AG10803 (cell line): ENCODE measurements at regions not wholly inside any gene's neighbourhood (a gene's known extent, or its start where the extent isn't known, plus 50 kb on each side); places are given as distances from the start of the nearest gene placed in this dataset.

Source experiments
- DNase-seq: peaks from one replicate; pipeline ENCODE4 v3.0.0; 2010; ENCODE audit warnings: low read depth
- H3K4me3 ChIP-seq: 2 replicates; pipeline ENCODE4 v1.5.1; 2011; ENCODE audit warnings: mild to moderate bottlenecking, low read length, control low read depth
- TF ChIP-seq, protein P1 (sequence below): conservative IDR thresholded peaks from 2 replicates; pipeline ENCODE4 v1.5.1; 2011; ENCODE audit warnings: mild to moderate bottlenecking, low read length, control low read depth, inconsistent platforms

DNA sequence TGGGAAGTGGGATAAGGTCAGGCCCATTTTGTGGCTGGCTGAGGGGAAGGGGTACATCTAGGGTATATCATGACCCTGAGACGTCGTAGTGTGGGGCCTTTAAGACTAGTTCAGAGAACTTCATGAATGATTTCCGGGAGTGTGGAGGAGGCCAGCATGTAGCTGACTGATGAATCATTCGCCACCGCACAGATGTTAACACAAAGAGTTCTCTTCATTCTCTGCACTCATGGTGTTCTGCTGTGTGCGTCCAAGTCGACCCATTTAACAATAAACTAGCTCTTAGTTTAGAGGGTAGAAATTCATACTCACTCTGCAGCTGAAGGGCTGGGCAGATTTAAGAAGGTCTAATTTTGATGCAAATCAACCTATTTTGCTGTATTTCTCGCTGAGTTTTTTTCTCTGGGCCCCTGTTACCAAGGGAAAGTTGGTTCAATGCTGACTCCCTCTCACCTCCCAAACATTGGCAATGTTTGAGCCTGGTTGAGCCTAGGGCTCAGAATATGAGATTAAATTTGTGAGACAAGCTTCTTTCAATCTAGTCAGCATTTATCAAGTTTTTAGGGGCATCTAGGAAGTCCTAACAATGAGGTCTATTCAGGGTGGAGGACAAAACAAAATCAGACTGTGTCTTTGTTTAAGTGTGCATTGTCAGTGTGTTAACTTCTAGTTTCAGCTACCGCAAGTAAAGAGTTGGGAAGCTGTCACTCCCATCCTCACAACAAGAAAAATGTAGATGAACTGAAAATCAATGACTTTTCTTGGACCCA, 106.8 kb upstream of the CBLN4 start:
- H3K4me3 ChIP-seq = no peak overlapping the region
- DNase-seq = no peak
- TF ChIP-seq, protein P1, sequence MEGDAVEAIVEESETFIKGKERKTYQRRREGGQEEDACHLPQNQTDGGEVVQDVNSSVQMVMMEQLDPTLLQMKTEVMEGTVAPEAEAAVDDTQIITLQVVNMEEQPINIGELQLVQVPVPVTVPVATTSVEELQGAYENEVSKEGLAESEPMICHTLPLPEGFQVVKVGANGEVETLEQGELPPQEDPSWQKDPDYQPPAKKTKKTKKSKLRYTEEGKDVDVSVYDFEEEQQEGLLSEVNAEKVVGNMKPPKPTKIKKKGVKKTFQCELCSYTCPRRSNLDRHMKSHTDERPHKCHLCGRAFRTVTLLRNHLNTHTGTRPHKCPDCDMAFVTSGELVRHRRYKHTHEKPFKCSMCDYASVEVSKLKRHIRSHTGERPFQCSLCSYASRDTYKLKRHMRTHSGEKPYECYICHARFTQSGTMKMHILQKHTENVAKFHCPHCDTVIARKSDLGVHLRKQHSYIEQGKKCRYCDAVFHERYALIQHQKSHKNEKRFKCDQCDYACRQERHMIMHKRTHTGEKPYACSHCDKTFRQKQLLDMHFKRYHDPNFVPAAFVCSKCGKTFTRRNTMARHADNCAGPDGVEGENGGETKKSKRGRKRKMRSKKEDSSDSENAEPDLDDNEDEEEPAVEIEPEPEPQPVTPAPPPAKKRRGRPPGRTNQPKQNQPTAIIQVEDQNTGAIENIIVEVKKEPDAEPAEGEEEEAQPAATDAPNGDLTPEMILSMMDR = no peak

DNA sequence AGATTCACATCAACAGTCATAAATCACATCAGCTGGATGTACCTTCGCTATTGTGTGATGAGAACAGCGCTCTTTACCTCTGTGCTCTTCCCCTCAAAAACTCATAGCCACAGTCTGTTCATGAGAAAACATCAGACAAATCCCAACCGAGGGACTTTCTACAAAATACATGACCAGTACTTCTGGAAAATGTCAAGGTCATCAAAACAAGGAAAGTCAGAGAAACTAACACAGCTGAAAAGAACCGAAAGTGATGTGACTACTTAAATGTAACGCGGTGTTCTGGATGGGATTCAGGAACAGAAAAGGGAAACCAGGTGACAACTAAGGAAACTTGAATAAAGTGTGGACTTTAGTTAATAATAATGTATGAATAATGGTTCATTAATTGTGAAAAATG, 112.0 kb upstream of the CBLN4 start:
- no peak for DNase-seq
- H3K4me3 ChIP-seq = no peak overlapping the region
- TF ChIP-seq, protein P1 = no peak

DNA sequence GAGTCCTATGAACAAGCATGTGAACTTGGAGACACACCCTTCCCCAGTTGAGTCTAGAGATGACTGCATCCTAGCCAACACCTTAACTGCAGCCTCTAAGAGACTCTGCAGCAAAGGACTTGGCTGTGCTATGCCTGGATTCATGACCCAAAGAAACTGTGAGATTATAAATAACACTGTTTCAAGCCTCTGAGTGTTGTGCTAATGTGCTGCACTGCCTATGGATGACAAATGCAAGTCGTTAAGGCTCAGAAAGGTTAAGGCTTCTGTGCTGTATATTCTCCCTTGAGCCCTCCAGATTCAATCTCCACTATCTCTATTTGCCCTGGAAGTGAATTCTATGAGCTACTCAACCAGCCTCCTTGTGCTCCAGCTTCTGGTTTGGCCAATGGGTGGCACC, 116.5 kb upstream of the CBLN4 start:
- DNase-seq = no peak
- TF ChIP-seq, protein P1 = no peak
- H3K4me3 ChIP-seq = no peak overlapping the region

DNA sequence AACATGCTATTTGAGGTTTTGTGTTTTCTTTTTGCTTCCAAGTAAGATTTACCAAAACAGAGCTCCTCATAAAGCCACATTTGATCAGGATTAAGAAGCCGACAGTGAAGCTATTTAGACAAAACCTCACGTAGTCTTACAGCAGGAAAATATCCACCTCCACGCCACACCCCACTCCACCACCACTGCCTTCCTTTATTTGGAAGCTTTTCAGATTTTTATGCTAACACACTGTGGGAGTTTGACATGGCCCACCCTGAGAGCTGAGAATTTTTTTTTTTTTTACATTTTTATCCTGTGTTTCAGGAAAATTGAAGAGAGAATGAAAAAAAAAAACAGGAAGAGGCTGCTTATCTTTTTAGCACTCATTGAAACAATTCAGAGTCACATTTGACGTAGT, 104.8 kb upstream of the MC3R start:
- TF ChIP-seq, protein P1 = no peak
- no peak overlapping the region for H3K4me3 ChIP-seq
- no peak for DNase-seq

DNA sequence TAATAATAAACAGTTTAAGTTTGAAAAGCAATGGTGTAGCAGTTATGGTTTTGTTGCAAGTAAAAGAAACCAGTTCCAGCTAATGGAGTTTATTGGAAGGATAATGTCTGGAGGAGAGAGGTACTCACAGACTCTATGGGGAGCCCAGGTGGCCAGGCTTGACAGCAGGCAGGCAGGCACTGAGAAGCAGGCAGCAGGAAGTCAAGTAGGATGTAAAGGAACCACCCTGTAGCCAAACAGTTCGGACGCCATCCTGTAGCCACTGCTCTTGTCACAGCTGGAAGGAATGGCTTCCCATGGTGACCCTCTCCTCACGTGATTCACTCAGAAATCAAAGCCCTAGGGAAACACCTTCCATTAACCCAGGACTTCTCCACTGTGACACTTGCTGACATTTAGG, 96.7 kb upstream of the MC3R start:
- H3K4me3 ChIP-seq = no peak overlapping the region
- TF ChIP-seq, protein P1 = no peak
- DNase-seq = no peak

DNA sequence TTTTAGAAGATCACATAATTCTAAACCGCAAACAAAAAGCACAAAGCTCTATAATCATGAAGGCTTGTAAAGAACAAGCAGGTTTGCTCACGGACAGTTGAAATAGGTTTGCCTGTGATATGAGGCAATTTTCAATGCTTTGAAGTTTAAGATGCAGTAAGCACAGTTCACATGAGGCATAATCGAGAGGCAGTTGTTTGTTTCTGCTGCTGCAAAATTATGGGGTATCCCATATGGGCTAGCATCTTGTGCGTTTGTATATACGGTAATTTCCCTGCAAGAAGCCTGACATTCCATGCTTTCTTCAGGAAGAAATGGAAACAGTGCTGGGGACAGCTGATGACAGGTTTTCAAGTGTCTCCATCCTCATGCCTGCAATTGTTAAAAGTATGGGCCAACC, 94.6 kb upstream of the MC3R start:
- TF ChIP-seq, protein P1 = no peak
- H3K4me3 ChIP-seq = no peak overlapping the region
- no peak for DNase-seq

DNA sequence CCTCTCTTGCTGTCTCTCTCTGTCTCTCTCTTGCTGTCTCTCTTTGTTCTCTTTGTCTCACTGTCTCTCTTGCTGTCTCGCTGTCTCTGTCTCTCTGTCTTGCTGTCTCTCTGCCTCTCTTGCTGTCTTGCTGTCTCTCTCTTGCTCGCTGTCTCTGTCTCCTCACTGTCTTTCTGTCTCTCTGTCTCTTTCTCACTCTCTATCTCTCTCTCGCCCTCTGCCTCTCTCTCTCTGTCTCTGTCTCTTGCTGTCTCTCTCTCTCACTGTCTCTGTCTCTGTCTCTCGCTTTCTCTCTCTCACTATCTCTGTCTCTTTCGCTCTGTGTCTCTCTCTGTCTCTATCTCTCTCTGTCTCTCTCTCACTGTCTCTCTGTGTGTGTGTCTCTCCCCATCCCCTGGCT, 92.9 kb upstream of the MC3R start:
- TF ChIP-seq, protein P1 = no peak
- H3K4me3 ChIP-seq = no peak overlapping the region
- DNase-seq = no peak
